Fibroblast of peridontal ligament (primary cell): ENCODE measurements at regions not wholly inside any gene's neighbourhood (a gene's known extent, or its start where the extent isn't known, plus 50 kb on each side); places are given as distances from the start of the nearest gene placed in this dataset.

ENCODE experiments used
- DNase-seq: peaks from one replicate; pipeline ENCODE4 v3.0.0-alpha.2; 2010; ENCODE audit errors: extremely low read depth

GRCh38 chr4:30870513-30870912 lies 150.3 kb downstream of the PCDH7 start:
- no peak for DNase-seq

GRCh38 chr4:30875658-30876269 lies 155.6 kb downstream of the PCDH7 start:
- no peak for DNase-seq

GRCh38 chr4:30879855-30880598 lies 159.9 kb downstream of the PCDH7 start:
- DNase-seq: no peak

- DNase-seq: no peak
Observed at GRCh38 chr4:30881985-30882384, 161.8 kb downstream of the PCDH7 start.

DNA sequence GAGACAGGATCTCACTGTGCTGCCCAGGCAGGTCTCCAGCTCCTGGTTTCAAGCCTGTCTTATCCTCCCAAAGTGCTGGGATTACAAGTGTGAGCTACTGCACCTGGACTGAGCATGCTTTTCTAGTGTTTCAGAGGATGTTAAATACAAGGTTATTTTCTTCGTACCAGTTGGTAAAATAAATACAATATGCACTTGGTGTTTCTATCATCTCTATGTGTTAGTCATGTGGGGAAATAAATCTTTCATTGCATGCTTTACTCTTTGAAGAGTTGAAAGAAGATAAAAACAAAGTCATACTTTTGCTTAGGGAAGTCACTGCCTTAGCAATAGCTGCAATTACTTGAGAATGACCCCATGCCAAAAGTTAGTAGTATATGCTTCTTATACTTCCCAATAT lies 162.3 kb downstream of the PCDH7 start:
- no peak for DNase-seq

GRCh38 chr4:30882995-30883675 lies 163.0 kb downstream of the PCDH7 start:
- DNase-seq: no peak

DNA sequence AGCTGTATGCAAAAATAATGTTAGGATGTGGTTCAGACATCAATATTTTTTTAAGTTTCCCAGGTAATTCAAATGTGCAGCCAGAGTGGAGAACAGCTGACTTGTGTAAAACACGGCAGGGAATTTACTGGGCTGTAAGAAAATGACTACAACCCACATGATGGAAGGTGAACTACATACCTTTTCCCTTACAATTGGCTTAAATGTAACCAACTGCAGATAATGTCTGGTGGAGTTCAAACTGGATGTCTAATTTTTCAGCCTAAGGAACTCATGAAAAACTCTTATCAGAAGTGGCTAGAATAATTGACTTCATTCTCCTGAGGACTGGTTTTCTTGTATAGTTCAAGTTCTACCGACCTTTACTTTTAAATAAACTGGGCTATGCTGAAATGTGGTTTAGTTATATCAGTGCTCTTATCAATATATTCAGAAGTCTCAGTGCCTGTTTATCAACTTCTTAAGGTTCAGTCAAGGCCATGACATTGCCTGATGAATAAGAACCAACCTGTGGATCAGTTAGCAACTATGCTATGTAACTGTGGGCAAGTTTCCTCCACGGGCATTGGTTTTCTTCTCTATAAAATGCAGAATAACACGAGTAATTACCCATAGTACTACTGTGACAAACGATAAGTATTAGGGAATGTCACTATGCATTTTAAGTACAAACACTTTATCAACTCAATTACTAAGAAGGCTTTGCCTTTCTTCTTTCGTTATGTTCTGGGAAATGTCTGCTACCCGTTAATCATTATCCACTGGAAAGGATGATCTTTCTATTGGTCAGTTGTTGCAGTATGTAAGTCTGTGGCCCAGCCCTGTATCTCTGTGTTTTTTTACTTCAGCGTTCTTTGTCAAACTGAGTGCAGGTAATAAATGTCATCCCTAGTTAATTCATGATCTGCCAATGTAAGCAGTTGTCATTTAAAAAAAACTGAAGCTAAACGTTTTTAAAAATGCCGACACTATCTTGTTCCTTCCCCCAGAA lies 181.6 kb downstream of the PCDH7 start:
- no peak for DNase-seq

DNA sequence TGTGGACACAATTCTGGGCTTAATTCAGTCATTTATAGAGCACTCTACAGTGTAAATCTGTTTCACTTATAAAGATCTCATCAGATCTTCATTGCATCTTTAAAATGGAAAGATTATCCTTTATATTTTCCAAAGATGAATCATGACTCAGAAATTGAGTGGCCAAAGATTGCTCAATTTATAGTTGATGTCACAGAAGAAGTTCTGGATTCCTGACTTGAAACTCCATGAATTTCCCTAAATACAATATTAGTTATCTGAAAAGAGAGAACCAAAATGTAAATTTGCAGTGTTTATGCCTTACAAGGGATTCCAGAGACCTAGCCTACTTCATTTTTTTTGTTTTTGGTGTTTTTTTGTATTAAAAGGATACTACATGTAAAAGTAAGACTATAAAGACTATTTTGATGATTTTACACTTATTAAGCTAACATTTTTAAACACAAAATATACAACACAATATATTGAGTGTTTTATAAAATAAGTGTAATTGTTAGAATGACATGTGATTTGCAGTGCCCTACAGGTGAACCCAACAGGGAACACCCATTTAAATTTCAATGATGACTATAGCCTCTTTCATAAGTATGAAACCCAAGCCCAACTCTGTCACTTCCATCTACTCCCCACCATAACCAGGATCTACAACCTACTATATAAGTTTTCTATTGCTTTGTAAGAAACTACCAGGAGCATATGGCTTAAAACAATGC lies 183.5 kb downstream of the PCDH7 start:
- peak; percentile 1 for DNase-seq

DNA sequence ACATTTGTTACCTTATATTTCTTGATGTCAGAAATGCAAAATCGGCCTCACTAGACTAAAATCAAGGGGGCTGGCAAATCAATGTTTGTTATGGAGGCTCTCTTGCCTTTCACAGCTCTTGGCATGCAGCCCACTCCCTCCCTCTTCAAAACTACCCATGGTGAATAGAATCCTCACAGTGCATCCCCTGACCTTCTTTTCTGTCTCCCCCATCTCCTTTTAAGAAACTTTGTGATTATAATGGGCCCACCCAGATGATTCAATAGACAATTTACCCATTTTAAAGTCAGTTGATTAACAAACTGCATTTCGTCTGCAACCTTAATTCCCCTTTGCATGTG lies 184.0 kb downstream of the PCDH7 start:
- no peak for DNase-seq

- DNase-seq: no peak
Observed at GRCh38 chr4:30904588-30904987, 184.4 kb downstream of the PCDH7 start.

- no peak for DNase-seq
Observed at GRCh38 chr4:30912098-30912714, 192.0 kb downstream of the PCDH7 start.

- DNase-seq: no peak
Observed at GRCh38 chr4:30916337-30917274, 196.4 kb downstream of the PCDH7 start.

GRCh38 chr4:30917946-30918345 lies 197.8 kb downstream of the PCDH7 start:
- no peak for DNase-seq

- no peak for DNase-seq
Observed at GRCh38 chr4:30919458-30919857, 199.3 kb downstream of the PCDH7 start.

- no peak for DNase-seq
Observed at GRCh38 chr4:30920043-30920442, 199.9 kb downstream of the PCDH7 start.

- DNase-seq: no peak
Observed at GRCh38 chr4:30922625-30923024, 202.5 kb downstream of the PCDH7 start.

GRCh38 chr4:30924495-30924894 lies 204.3 kb downstream of the PCDH7 start:
- DNase-seq: no peak

- DNase-seq: no peak
Observed at GRCh38 chr4:30929649-30930048, 209.5 kb downstream of the PCDH7 start.

DNA sequence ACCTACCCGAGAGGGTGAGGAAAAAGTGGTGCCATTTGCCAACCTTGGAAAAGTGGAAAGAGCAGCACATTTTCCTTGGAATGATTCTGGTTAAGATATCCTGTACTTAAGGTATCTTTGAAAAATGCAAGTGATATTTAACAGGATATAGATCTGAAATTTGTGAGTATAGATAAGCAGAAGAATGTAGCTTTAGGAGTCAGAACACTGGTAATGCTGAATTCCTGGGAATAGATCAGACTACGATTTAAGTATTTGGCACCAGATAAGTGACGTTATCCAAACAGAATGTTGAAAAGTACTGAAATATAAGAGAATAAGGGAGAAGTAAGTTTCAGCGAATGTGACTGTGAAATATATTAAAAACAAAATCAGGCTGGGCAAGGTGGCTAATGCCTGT lies 210.1 kb downstream of the PCDH7 start:
- no peak for DNase-seq

DNA sequence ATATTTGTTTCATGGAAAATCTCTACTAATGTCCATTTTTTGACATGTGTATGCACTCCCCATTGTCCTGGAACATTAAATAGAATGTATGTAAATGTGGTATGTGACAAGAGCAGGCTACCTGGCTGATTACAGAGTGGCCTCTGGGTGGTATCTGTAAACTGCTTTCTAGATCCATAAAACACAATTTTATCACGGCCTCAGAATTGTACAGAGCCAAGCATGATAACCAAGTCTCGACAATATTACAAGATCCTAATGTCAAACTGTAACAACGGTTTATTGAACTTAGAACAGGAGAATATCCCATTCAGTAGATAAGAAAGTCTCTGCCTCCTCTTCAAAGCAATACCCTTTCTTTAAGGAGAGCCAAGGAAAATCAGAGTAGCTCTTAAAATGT lies 212.4 kb downstream of the PCDH7 start:
- DNase-seq: no peak
